ENCODE measurements at regions not wholly inside any gene's neighbourhood (a gene's known extent, or its start where the extent isn't known, plus 50 kb on each side); places are given as distances from the start of the nearest gene placed in this dataset.

GRCh38 chr5:180411948-180412347 lies 58.8 kb upstream of the GFPT2 start:
- no peak for DNase-seq (ENCODE audit: low spot score)

- DNase-seq (ENCODE audit: low spot score) = no peak
Measured at GRCh38 chr5:180414176-180414575, 61.0 kb upstream of the GFPT2 start.

GRCh38 chr5:180421672-180422071 lies 68.5 kb upstream of the GFPT2 start:
- DNase-seq (ENCODE audit: low spot score) = no peak

GRCh38 chr5:180423133-180423532 lies 70.0 kb upstream of the GFPT2 start:
- DNase-seq (ENCODE audit: low spot score) = no peak

- no peak for DNase-seq (ENCODE audit: low spot score)
Measured at GRCh38 chr5:180423598-180423997, 70.5 kb upstream of the GFPT2 start.

GRCh38 chr5:180424094-180424493 lies 70.1 kb upstream of the CNOT6 start:
- no peak for DNase-seq (ENCODE audit: low spot score)

- no peak for DNase-seq (ENCODE audit: low spot score)
Measured at GRCh38 chr5:180428598-180428997, 65.6 kb upstream of the CNOT6 start.

GRCh38 chr5:180431932-180432331 lies 62.2 kb upstream of the CNOT6 start:
- DNase-seq (ENCODE audit: low spot score) = no peak

- DNase-seq (ENCODE audit: low spot score) = no peak
Measured at GRCh38 chr5:180433032-180433422, 61.2 kb upstream of the CNOT6 start.

GRCh38 chr5:180435594-180435993 lies 58.6 kb upstream of the CNOT6 start:
- no peak for DNase-seq (ENCODE audit: low spot score)

- DNase-seq (ENCODE audit: low spot score) = no peak
Measured at GRCh38 chr5:180436275-180436674, 57.9 kb upstream of the CNOT6 start.

- no peak for DNase-seq (ENCODE audit: low spot score)
Measured at GRCh38 chr5:180436936-180437335, 57.2 kb upstream of the CNOT6 start.

GRCh38 chr5:180437336-180437735 lies 56.8 kb upstream of the CNOT6 start:
- DNase-seq (ENCODE audit: low spot score) = no peak

GRCh38 chr5:180438785-180439780 lies 55.1 kb upstream of the CNOT6 start:
- no peak for DNase-seq (ENCODE audit: low spot score)

- peak; percentile 68 for DNase-seq (ENCODE audit: low spot score)
Measured at GRCh38 chr5:180439911-180440769, 54.0 kb upstream of the CNOT6 start.

GRCh38 chr5:180441564-180442051 lies 52.6 kb upstream of the CNOT6 start:
- DNase-seq (ENCODE audit: low spot score) = peak; percentile 50

Data from SW480 (cell line).